ENCODE measurements at regions not wholly inside any gene's neighbourhood (a gene's known extent, or its start where the extent isn't known, plus 50 kb on each side); places are given as distances from the start of the nearest gene placed in this dataset.

- Histone ChIP-seq H3K4me1 (replicated peaks) (no peaks in the 10 kb centered on the region), H3K9me3 (no peaks in the 10 kb centered on the region), H3K27me3 (replicated peaks; ENCODE audit: insufficient read depth) (no peaks in the 10 kb centered on the region), H3K4me3 (no peak overlapping the region), H3K27ac (no peak overlapping the region), H3K36me3 (no peaks in the 10 kb centered on the region)
- no peak for DNase-seq (ENCODE audit: low spot score)
- 92% methylated on average over 4 of the region's 4 CpGs for WGBS
- intact Hi-C loops (cut with DNase I): no loop called here
- no peak for TF ChIP-seq POLR2A (IDR thresholded peaks at IDR 0.05)
- TF ChIP-seq, protein P1, sequence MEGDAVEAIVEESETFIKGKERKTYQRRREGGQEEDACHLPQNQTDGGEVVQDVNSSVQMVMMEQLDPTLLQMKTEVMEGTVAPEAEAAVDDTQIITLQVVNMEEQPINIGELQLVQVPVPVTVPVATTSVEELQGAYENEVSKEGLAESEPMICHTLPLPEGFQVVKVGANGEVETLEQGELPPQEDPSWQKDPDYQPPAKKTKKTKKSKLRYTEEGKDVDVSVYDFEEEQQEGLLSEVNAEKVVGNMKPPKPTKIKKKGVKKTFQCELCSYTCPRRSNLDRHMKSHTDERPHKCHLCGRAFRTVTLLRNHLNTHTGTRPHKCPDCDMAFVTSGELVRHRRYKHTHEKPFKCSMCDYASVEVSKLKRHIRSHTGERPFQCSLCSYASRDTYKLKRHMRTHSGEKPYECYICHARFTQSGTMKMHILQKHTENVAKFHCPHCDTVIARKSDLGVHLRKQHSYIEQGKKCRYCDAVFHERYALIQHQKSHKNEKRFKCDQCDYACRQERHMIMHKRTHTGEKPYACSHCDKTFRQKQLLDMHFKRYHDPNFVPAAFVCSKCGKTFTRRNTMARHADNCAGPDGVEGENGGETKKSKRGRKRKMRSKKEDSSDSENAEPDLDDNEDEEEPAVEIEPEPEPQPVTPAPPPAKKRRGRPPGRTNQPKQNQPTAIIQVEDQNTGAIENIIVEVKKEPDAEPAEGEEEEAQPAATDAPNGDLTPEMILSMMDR (IDR thresholded peaks at IDR 0.05): no peak
- no peak for TF ChIP-seq POLR2AphosphoS5 (IDR thresholded peaks at IDR 0.05)
Measured at GRCh38 chr12:88314706-88315105, 172.6 kb downstream of the TMTC3 start.

GRCh38 chr12:88318726-88319125 lies 176.6 kb downstream of the TMTC3 start:
- Histone ChIP-seq H3K9me3 (no peaks in the 10 kb centered on the region), H3K27ac (no peak overlapping the region), H3K4me3 (no peak overlapping the region), H3K36me3 (no peaks in the 10 kb centered on the region), H3K27me3 (replicated peaks; ENCODE audit: insufficient read depth) (no peaks in the 10 kb centered on the region), H3K4me1 (replicated peaks) (no peaks in the 10 kb centered on the region)
- no peak for TF ChIP-seq POLR2A (IDR thresholded peaks at IDR 0.05)
- no peak for TF ChIP-seq POLR2AphosphoS5 (IDR thresholded peaks at IDR 0.05)
- intact Hi-C loops (cut with DNase I): no loop called here
- no peak for DNase-seq (ENCODE audit: low spot score)
- 86% methylated on average over 2 of the region's 2 CpGs for WGBS

GRCh38 chr12:88325076-88325815 lies 183.1 kb downstream of the TMTC3 start:
- Histone ChIP-seq H3K4me1 (replicated peaks) (no peaks in the 10 kb centered on the region), H3K9me3 (no peaks in the 10 kb centered on the region), H3K36me3 (no peaks in the 10 kb centered on the region), H3K4me3 (no peak overlapping the region), H3K27ac (no peak overlapping the region), H3K27me3 (replicated peaks; ENCODE audit: insufficient read depth) (no peaks in the 10 kb centered on the region)
- TF ChIP-seq, protein P1 (IDR thresholded peaks at IDR 0.05): no peak
- no peak for TF ChIP-seq POLR2AphosphoS5 (IDR thresholded peaks at IDR 0.05)
- WGBS: 50% methylated on average over 1 of the region's 1 CpG
- intact Hi-C loops (cut with DNase I): no loop called here
- no peak for DNase-seq (ENCODE audit: low spot score)

GRCh38 chr12:88325816-88326189 lies 183.7 kb downstream of the TMTC3 start:
- 52% methylated on average over 4 of the region's 4 CpGs for WGBS
- no peaks in the 10 kb centered on the region for H3K36me3 ChIP-seq
- H3K9me3 ChIP-seq: no peaks in the 10 kb centered on the region
- TF ChIP-seq POLR2AphosphoS5 (IDR thresholded peaks at IDR 0.05) (no peak), POLR2A (IDR thresholded peaks at IDR 0.05) (no peak)
- TF ChIP-seq, protein P1 (IDR thresholded peaks at IDR 0.05): no peak
- no peak overlapping the region for H3K4me3 ChIP-seq
- no peaks in the 10 kb centered on the region for H3K4me1 ChIP-seq (replicated peaks)
- no peak for DNase-seq (ENCODE audit: low spot score)
- intact Hi-C loops (cut with DNase I): no loop called here
- no peak overlapping the region for H3K27ac ChIP-seq
- H3K27me3 ChIP-seq (replicated peaks; ENCODE audit: insufficient read depth): no peaks in the 10 kb centered on the region

DNA sequence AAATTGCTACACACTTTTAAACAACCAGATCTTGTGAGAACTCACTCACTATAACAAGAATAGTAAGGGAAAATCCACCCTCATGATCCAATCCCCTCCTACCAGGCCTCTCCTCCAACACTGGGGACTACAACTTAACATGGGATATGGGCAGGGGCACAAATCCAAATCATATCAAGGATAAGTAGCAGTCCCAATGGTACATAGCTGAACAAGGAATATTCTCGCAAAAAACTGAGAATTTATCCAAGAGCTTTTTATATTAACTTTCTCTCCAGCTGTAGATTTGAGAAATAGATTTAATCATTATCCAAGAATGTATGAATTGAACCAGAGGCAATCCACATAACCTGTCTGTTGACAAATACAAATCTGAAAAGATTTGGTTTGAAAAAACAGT lies 185.2 kb downstream of the TMTC3 start:
- no peak for DNase-seq (ENCODE audit: low spot score)
- 90% methylated on average over 1 of the region's 1 CpG for WGBS
- no peak for TF ChIP-seq POLR2AphosphoS5 (IDR thresholded peaks at IDR 0.05)
- TF ChIP-seq, protein P1 (IDR thresholded peaks at IDR 0.05): no peak
- TF ChIP-seq POLR2A (IDR thresholded peaks at IDR 0.05): no peak
- intact Hi-C loops (cut with DNase I): no loop called here
- Histone ChIP-seq H3K9me3 (no peaks in the 10 kb centered on the region), H3K27me3 (replicated peaks; ENCODE audit: insufficient read depth) (no peaks in the 10 kb centered on the region), H3K27ac (no peak overlapping the region), H3K36me3 (no peaks in the 10 kb centered on the region), H3K4me1 (replicated peaks) (no peaks in the 10 kb centered on the region), H3K4me3 (no peak overlapping the region)
